Activated T-cell treated with anti-CD3 and anti-CD28 coated beads for 48 hours (primary cell): ENCODE measurements at regions not wholly inside any gene's neighbourhood (a gene's known extent, or its start where the extent isn't known, plus 50 kb on each side); places are given as distances from the start of the nearest gene placed in this dataset.

Experiments
- DNase-seq: peaks from one replicate; pipeline ENCODE4 v3.0.0-alpha.2; 2020; ENCODE audit warnings: low read depth

GRCh38 chr2:8049176-8049575 is 632.7 kb upstream of the ID2 start:
- DNase-seq: no peak

- peak; percentile 59 for DNase-seq
Observed at GRCh38 chr2:8049851-8050571, 631.8 kb upstream of the ID2 start.

GRCh38 chr2:8053216-8053615 is 628.6 kb upstream of the ID2 start:
- DNase-seq: no peak

- DNase-seq: no peak
Observed at GRCh38 chr2:8054070-8054469, 627.8 kb upstream of the ID2 start.

- DNase-seq: no peak
Observed at GRCh38 chr2:8058652-8059051, 623.2 kb upstream of the ID2 start.

- no peak for DNase-seq
Observed at GRCh38 chr2:8059255-8059654, 622.6 kb upstream of the ID2 start.

GRCh38 chr2:8059794-8060193 is 622.1 kb upstream of the ID2 start:
- no peak for DNase-seq

GRCh38 chr2:8061219-8061618 is 620.6 kb upstream of the ID2 start:
- no peak for DNase-seq

GRCh38 chr2:8064603-8065002 is 617.3 kb upstream of the ID2 start:
- no peak for DNase-seq

GRCh38 chr2:8065191-8065590 is 616.7 kb upstream of the ID2 start:
- DNase-seq: no peak

GRCh38 chr2:8067784-8068336 is 614.0 kb upstream of the ID2 start:
- DNase-seq: no peak

- DNase-seq: no peak
Observed at GRCh38 chr2:8072907-8073306, 608.9 kb upstream of the ID2 start.

- DNase-seq: no peak
Observed at GRCh38 chr2:8073916-8074315, 607.9 kb upstream of the ID2 start.

GRCh38 chr2:8076448-8077342 is 605.2 kb upstream of the ID2 start:
- no peak for DNase-seq

- DNase-seq: no peak
Observed at GRCh38 chr2:8078705-8079104, 603.2 kb upstream of the ID2 start.

GRCh38 chr2:8080063-8080462 is 601.8 kb upstream of the ID2 start:
- no peak for DNase-seq

GRCh38 chr2:8081130-8081529 is 600.7 kb upstream of the ID2 start:
- no peak for DNase-seq

GRCh38 chr2:8082840-8083239 is 599.0 kb upstream of the ID2 start:
- no peak for DNase-seq

GRCh38 chr2:8086357-8086756 is 595.5 kb upstream of the ID2 start:
- no peak for DNase-seq

- no peak for DNase-seq
Observed at GRCh38 chr2:8086796-8087479, 594.9 kb upstream of the ID2 start.

GRCh38 chr2:8087480-8087840 is 594.4 kb upstream of the ID2 start:
- no peak for DNase-seq

GRCh38 chr2:8088810-8089209 is 593.0 kb upstream of the ID2 start:
- DNase-seq: no peak

- no peak for DNase-seq
Observed at GRCh38 chr2:8089596-8089995, 592.3 kb upstream of the ID2 start.
